Fibroblast of lung (primary cell): ENCODE measurements at regions not wholly inside any gene's neighbourhood (a gene's known extent, or its start where the extent isn't known, plus 50 kb on each side); places are given as distances from the start of the nearest gene placed in this dataset.

Experiments used
- DNase-seq, 2 donors: peaks; one replicate each; pipeline versions ENCODE4 v3.0.0 to v3.0.0-alpha.2; 2010; ENCODE audit warnings: low read depth in 2 of 2
- H2AFZ ChIP-seq: 2 replicates; pipeline ENCODE4 v1.5.1; 2012; ENCODE audit warnings: low read length, control low read depth, inconsistent platforms
- H3K27ac ChIP-seq: 2 replicates; pipeline ENCODE4 v1.5.1; 2011; ENCODE audit warnings: low read length, control low read depth; ENCODE audit not compliant: insufficient read depth
- H3K27me3 ChIP-seq: 2 replicates; pipeline ENCODE4 v1.5.1; 2011; ENCODE audit warnings: mild to moderate bottlenecking, low read length; ENCODE audit not compliant: control insufficient read depth, insufficient read depth
- H3K36me3 ChIP-seq: 2 replicates; pipeline ENCODE4 v1.5.1; 2011; ENCODE audit warnings: low read length; ENCODE audit not compliant: control insufficient read depth, insufficient read depth
- H3K4me1 ChIP-seq: 2 replicates; pipeline ENCODE4 v1.5.1; 2011; ENCODE audit warnings: low read length; ENCODE audit not compliant: control insufficient read depth, insufficient read depth; ENCODE audit errors: extremely low read depth
- H3K4me2 ChIP-seq: 2 replicates; pipeline ENCODE4 v1.5.1; 2011; ENCODE audit warnings: low read length, control low read depth; ENCODE audit not compliant: insufficient read depth; ENCODE audit errors: extremely low read depth
- H3K4me3 ChIP-seq, 4 experiments: fragments of 200-600 bp in 1 of 4; sonication (generic) in 1 of 4; replicated peaks in 1 of 4; 2 replicates each; pipeline ENCODE4 v1.5.1; 2011 to 2016; ENCODE audit warnings: low read length in 4 of 4, low read depth in 3 of 4, mild to moderate bottlenecking in 3 of 4, control low read depth in 2 of 4, inconsistent platforms in 1 of 4, mixed read lengths in 1 of 4; ENCODE audit not compliant: insufficient read depth in 1 of 4; ENCODE audit errors: control extremely low read depth in 1 of 4
- H3K79me2 ChIP-seq: 2 replicates; pipeline ENCODE4 v1.5.1; 2012; ENCODE audit warnings: mild to moderate bottlenecking, low read length, inconsistent platforms; ENCODE audit not compliant: control insufficient read depth, insufficient read depth
- H3K9ac ChIP-seq: 2 replicates; pipeline ENCODE4 v1.5.1; 2011; ENCODE audit warnings: mild to moderate bottlenecking, low read length, control low read depth; ENCODE audit not compliant: insufficient read depth
- H3K9me3 ChIP-seq: 2 replicates; pipeline ENCODE4 v1.5.1; 2012; ENCODE audit warnings: low read depth, low read length; ENCODE audit not compliant: control insufficient read depth, insufficient read depth
- H4K20me1 ChIP-seq: 2 replicates; pipeline ENCODE4 v1.5.1; 2011; ENCODE audit warnings: low read length; ENCODE audit not compliant: control insufficient read depth, insufficient read depth; ENCODE audit errors: extremely low read depth
- CTCF ChIP-seq, 2 donors: IDR thresholded peaks in 1 of 2; conservative IDR thresholded peaks in 1 of 2; 1 replicate in 1 of 2; 2 replicates in 1 of 2; pipeline ENCODE4 v1.5.1; 2011 to 2012; ENCODE audit warnings: low read length in 2 of 2, control low read depth in 1 of 2, inconsistent platforms in 1 of 2, low read depth in 1 of 2, mild to moderate bottlenecking in 1 of 2
- EZH2 ChIP-seq: IDR thresholded peaks from 2 replicates; pipeline ENCODE4 v1.5.1; 2012; ENCODE audit warnings: low read length, control low read depth, mild to moderate bottlenecking; ENCODE audit errors: missing control alignments

GRCh38 chr7:10537764-10538163, 435.9 kb upstream of the PHF14 start:
- Histone ChIP-seq H3K4me2 (no peak overlapping the region), H3K9me3 (no peaks in the 10 kb centered on the region), H3K27ac (no peak overlapping the region), H3K36me3 (no peaks in the 10 kb centered on the region), H4K20me1 (no peaks in the 10 kb centered on the region), H3K79me2 (no peaks in the 10 kb centered on the region), H3K27me3 (no peaks in the 10 kb centered on the region), H3K4me3 (no peak overlapping the region), H2AFZ (no peak overlapping the region), H3K4me1 (no peaks in the 10 kb centered on the region), H3K9ac (no peak overlapping the region)
- no peak for DNase-seq
- TF ChIP-seq EZH2 (no peak), CTCF (conservative IDR thresholded peaks at IDR 0.05 in 1 of 2, IDR thresholded peaks at IDR 0.05 in 1 of 2; ENCODE audit: low read depth in 1 of 2, low read length in 2 of 2) (no peak)

- DNase-seq, result no peak
- no peak overlapping the region for H2AFZ ChIP-seq
- H3K4me1 ChIP-seq, result no peaks in the 10 kb centered on the region
- no peaks in the 10 kb centered on the region for H3K9me3 ChIP-seq
- H3K4me3 ChIP-seq, result no peak overlapping the region
- TF ChIP-seq CTCF (conservative IDR thresholded peaks at IDR 0.05 in 1 of 2, IDR thresholded peaks at IDR 0.05 in 1 of 2; ENCODE audit: low read depth in 1 of 2, low read length in 2 of 2) (no peak), EZH2 (no peak)
- H3K27ac ChIP-seq, result no peak overlapping the region
- no peaks in the 10 kb centered on the region for H3K27me3 ChIP-seq
- no peak overlapping the region for H3K4me2 ChIP-seq
- no peaks in the 10 kb centered on the region for H3K36me3 ChIP-seq
- H3K79me2 ChIP-seq, result no peaks in the 10 kb centered on the region
- H4K20me1 ChIP-seq, result no peaks in the 10 kb centered on the region
- no peak overlapping the region for H3K9ac ChIP-seq
These were observed 416.3 kb upstream of the PHF14 start for GRCh38 chr7:10557375-10557774.

- Histone ChIP-seq H3K27me3 (no peaks in the 10 kb centered on the region), H3K4me3 (no peak overlapping the region), H2AFZ (no peak overlapping the region), H4K20me1 (no peaks in the 10 kb centered on the region), H3K4me2 (no peak overlapping the region), H3K79me2 (no peaks in the 10 kb centered on the region), H3K27ac (no peak overlapping the region), H3K4me1 (no peaks in the 10 kb centered on the region), H3K9me3 (no peaks in the 10 kb centered on the region), H3K9ac (no peak overlapping the region), H3K36me3 (no peaks in the 10 kb centered on the region)
- TF ChIP-seq EZH2 (no peak), CTCF (conservative IDR thresholded peaks at IDR 0.05 in 1 of 2, IDR thresholded peaks at IDR 0.05 in 1 of 2; ENCODE audit: low read depth in 1 of 2, low read length in 2 of 2) (no peak)
- no peak for DNase-seq
These were observed 413.2 kb upstream of the PHF14 start for GRCh38 chr7:10560497-10560896.
